ENCODE measurements at regions not wholly inside any gene's neighbourhood (a gene's known extent, or its start where the extent isn't known, plus 50 kb on each side); places are given as distances from the start of the nearest gene placed in this dataset.

DNA sequence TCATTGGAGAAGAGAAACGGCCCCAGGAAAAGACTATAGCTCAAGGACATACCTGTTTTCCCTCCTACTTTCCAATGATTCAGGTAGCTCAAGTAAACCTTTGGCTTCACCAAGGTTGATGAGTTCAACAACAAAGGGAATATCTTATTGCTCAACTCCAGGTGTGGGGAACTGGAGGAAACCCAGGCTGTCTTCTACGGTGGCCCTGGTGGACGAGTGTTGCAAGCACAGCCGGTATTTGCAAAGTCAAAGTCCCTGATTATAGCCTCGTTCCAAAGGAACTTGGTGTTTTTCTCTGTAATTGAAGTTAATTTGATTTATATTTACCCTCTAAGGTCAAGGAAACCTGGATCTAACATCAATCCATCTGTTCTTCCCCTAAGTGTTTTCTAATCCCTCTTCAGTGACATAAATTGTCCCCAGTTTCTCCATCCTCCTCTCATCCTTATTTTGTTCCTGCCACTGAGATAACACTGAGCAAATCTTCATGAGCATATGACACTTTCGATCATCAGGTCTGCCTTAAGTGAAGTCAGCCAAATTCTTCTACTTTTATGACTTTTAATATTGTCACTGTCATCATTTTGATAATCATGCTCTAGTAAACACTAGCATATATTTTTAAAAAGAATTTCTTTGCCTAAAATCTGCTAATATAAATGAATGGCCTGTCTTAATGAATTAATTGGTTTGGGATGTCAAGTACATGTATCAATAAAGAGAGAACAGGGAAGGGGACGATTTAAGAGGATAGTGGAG, 174.6 kb upstream of the TBX3 start:
- Histone ChIP-seq H2BK120ac (replicated peaks; ENCODE audit: low read depth, low read length) (no peak overlapping the region), H2BK12ac (ENCODE audit: low read depth, low read length) (no peak overlapping the region), H3K79me1 (ENCODE audit: low read depth, low read length) (no peaks in the 10 kb centered on the region), H3K4me2 (ENCODE audit: insufficient read depth in 1 of 2, low read depth in 2 of 2, low read length in 2 of 2) (no peak overlapping the region), H3K79me2 (ENCODE audit: control insufficient read depth in 1 of 2, insufficient read depth in 2 of 2, low read length in 2 of 2) (no peaks in the 10 kb centered on the region), H3K18ac (ENCODE audit: extremely low read depth, low read length) (no peak overlapping the region), H3K9ac (replicated peaks in 1 of 4; ENCODE audit: extremely low read depth in 1 of 4, low read depth in 3 of 4, low read length in 3 of 4) (no peak overlapping the region), H3K4me1 (replicated peaks in 1 of 4; ENCODE audit: control insufficient read depth in 3 of 4, insufficient read depth in 4 of 4, low read length in 3 of 4) (no peaks in the 10 kb centered on the region), H3K36me3 (ENCODE audit: control insufficient read depth in 2 of 4, insufficient read depth in 4 of 4, low read length in 3 of 4) (no peaks in the 10 kb centered on the region; a peak in 1 of 8 replicates), H2BK15ac (ENCODE audit: low read length) (no peak overlapping the region), H3K4me3 (ENCODE audit: extremely low read depth in 1 of 4, insufficient read depth in 2 of 4, low read depth in 3 of 4, low read length in 4 of 4) (no peak overlapping the region), H4K5ac (ENCODE audit: insufficient read length, low read depth, low read length) (no peak overlapping the region), H3K27me3 (replicated peaks in 1 of 4; ENCODE audit: control insufficient read depth in 3 of 4, extremely low read depth in 1 of 4, insufficient read depth in 3 of 4, low read length in 3 of 4) (no peaks in the 10 kb centered on the region), H3K27ac (ENCODE audit: low read depth, low read length) (no peak overlapping the region), H3K4ac (replicated peaks; ENCODE audit: insufficient read length, low read depth, low read length) (no peak overlapping the region), H3K23me2 (ENCODE audit: low read depth, low read length) (no peaks in the 10 kb centered on the region), H2BK5ac (ENCODE audit: low read depth, low read length) (no peak overlapping the region), H4K91ac (replicated peaks; ENCODE audit: insufficient read length, low read length) (no peak overlapping the region), H2BK20ac (ENCODE audit: low read length) (no peak overlapping the region), H4K20me1 (replicated peaks in 1 of 2; ENCODE audit: control insufficient read depth in 1 of 2, insufficient read depth in 2 of 2, low read length in 2 of 2) (no peaks in the 10 kb centered on the region), H3K56ac (replicated peaks; ENCODE audit: insufficient read length, low read depth, low read length) (no peak overlapping the region), H2AFZ (ENCODE audit: low read length) (no peak overlapping the region), H3K9me3 (ENCODE audit: insufficient read depth in 2 of 2, low read depth in 1 of 2, low read length in 1 of 2) (peaks cover 4 to 5% of the 10 kb centered on the region in 2 experiments; a peak in 1 of 4 replicates), H4K8ac (ENCODE audit: extremely low read depth, insufficient read depth, low read length) (no peak overlapping the region), H3K23ac (ENCODE audit: insufficient read length) (no peak overlapping the region), H2AK5ac (ENCODE audit: low read depth, low read length) (no peak overlapping the region), H3K14ac (ENCODE audit: insufficient read length) (no peak overlapping the region)
- CTCF ChIA-PET (ENCODE audit: partially characterized antibody) = interaction anchor here (0.7 to 1.4 kb wide), 8 partner anchors 11 to 1583 kb away, joined by 3 to 6 read pairs (median 3); partner anchors contain the start of gene TBX3
- POLR2A ChIA-PET (ENCODE audit: partially characterized antibody) = no interaction called here
- no peak for TF ChIP-seq BRCA1 (IDR thresholded peaks at IDR 0.05; ENCODE audit: low read depth, low read length)
- TF ChIP-seq, protein P1, sequence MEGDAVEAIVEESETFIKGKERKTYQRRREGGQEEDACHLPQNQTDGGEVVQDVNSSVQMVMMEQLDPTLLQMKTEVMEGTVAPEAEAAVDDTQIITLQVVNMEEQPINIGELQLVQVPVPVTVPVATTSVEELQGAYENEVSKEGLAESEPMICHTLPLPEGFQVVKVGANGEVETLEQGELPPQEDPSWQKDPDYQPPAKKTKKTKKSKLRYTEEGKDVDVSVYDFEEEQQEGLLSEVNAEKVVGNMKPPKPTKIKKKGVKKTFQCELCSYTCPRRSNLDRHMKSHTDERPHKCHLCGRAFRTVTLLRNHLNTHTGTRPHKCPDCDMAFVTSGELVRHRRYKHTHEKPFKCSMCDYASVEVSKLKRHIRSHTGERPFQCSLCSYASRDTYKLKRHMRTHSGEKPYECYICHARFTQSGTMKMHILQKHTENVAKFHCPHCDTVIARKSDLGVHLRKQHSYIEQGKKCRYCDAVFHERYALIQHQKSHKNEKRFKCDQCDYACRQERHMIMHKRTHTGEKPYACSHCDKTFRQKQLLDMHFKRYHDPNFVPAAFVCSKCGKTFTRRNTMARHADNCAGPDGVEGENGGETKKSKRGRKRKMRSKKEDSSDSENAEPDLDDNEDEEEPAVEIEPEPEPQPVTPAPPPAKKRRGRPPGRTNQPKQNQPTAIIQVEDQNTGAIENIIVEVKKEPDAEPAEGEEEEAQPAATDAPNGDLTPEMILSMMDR (IDR thresholded peaks at IDR 0.05; ENCODE audit: control extremely low read depth in 1 of 3, insufficient read depth in 1 of 3, low read depth in 1 of 3, low read length in 3 of 3) = peak; percentile 20 to 67 (median 64); a peak in 3 of 4 replicates
- TF ChIP-seq TEAD4 (IDR thresholded peaks at IDR 0.05; ENCODE audit: low read depth, low read length) = 0 out of 2 replicates have a peak, but pooled peaks have one; percentile 42
- TF ChIP-seq RAD21 (IDR thresholded peaks at IDR 0.05 in 1 of 2, conservative IDR thresholded peaks at IDR 0.05 in 1 of 2; ENCODE audit: low read depth in 2 of 2, low read length in 2 of 2) = peak; percentile 43 to 58
- TF ChIP-seq, protein P2, sequence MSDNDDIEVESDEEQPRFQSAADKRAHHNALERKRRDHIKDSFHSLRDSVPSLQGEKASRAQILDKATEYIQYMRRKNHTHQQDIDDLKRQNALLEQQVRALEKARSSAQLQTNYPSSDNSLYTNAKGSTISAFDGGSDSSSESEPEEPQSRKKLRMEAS (IDR thresholded peaks at IDR 0.05) = no peak
- peak; percentile 89 for TF ChIP-seq CEBPB (IDR thresholded peaks at IDR 0.05; ENCODE audit: low read depth, low read length)
- TF ChIP-seq TCF12 (IDR thresholded peaks at IDR 0.05; ENCODE audit: low read depth, low read length) = 0 out of 2 replicates have a peak, but pooled peaks have one; percentile 17
- WGBS, 2 experiments (ENCODE audit: extremely low coverage in 1 of 2, insufficient coverage in 1 of 2, insufficient read length in 1 of 2, insufficient replicate concordance in 2 of 2, low coverage in 1 of 2, low lambda C conversion rate in 2 of 2, missing lambda C conversion rate in 1 of 2) = 78% methylated on average over 7 of the region's 7 CpGs; no CpG with 5 or more reads in 1 of the 2 experiments
- DNase-seq (ENCODE audit: low read depth in 1 of 2, low spot score in 2 of 2) (no peak), FAIRE-seq (no peak)

Measured in H1 (cell line).